ENCODE measurements at regions not wholly inside any gene's neighbourhood (a gene's known extent, or its start where the extent isn't known, plus 50 kb on each side); places are given as distances from the start of the nearest gene placed in this dataset.

GRCh38 chr13:107866941-107867623 lies 348.3 kb downstream of the LIG4 start:
- no peak for TF ChIP-seq ZFP3 (CRISPR knock-in tag; IDR thresholded peaks at IDR 0.05)
- TF ChIP-seq ESRRG (CRISPR knock-in tag; IDR thresholded peaks at IDR 0.05) = no peak
- no peak for TF ChIP-seq CSRNP3 (CRISPR knock-in tag; IDR thresholded peaks at IDR 0.05)
- TF ChIP-seq SNAI2 (CRISPR knock-in tag; IDR thresholded peaks at IDR 0.05) = no peak
- TF ChIP-seq PATZ1 (CRISPR knock-in tag; IDR thresholded peaks at IDR 0.05; ENCODE audit: borderline replicate concordance) = no peak
- no peak for TF ChIP-seq ZC3H10 (CRISPR knock-in tag; IDR thresholded peaks at IDR 0.05)
- TF ChIP-seq CREB5 (CRISPR knock-in tag; IDR thresholded peaks at IDR 0.05; ENCODE audit: low read depth) = no peak
- no peak for TF ChIP-seq ARNTL (CRISPR knock-in tag; IDR thresholded peaks at IDR 0.05; ENCODE audit: borderline replicate concordance, low read depth)
- no peak for TF ChIP-seq POU6F1 (CRISPR knock-in tag; IDR thresholded peaks at IDR 0.05; ENCODE audit: borderline replicate concordance, low read depth)
- no peak for TF ChIP-seq RARB (CRISPR knock-in tag; IDR thresholded peaks at IDR 0.05)
